K562 (cell line): ENCODE measurements at regions not wholly inside any gene's neighbourhood (a gene's known extent, or its start where the extent isn't known, plus 50 kb on each side); places are given as distances from the start of the nearest gene placed in this dataset.

Experiments
- ATAC-seq: fragments of 200-7000 bp; cut with Tn5 transposase; 3 replicates; pipeline ENCODE4 v1.9.1; 2020; ENCODE audit warnings: moderate library complexity
- BruUV-seq: library from RNA; stranded (reverse); fragments of 400-500 nt; replicated peaks from 2 replicates; lab custom pipeline; 2021; lab: Mats Ljungman, UMichigan
- CTCF ChIA-PET: fragments of 300-600 bp; formaldehyde crosslinking; extraction: SDS; loops from one replicate; lab custom pipeline; 2021; ENCODE audit warnings: low intra/inter-chr PET ratio; lab: Yijun Ruan, JAX
- POLR2A ChIA-PET: fragments of 300-600, 350-650 bp; sonication (Branson Sonifier 250); formaldehyde crosslinking; extraction: SDS; loops from one replicate; lab custom pipeline; 2021; ENCODE audit warnings: antibody characterized with exemption, inconsistent platforms; lab: Yijun Ruan, JAX
- DNase-seq, 4 experiments: peaks; one replicate each; pipeline versions ENCODE4 v3.0.0 to v3.0.0-alpha.2; 2011 to 2018; ENCODE audit warnings: low spot score in 3 of 4, mixed read lengths in 3 of 4; ENCODE audit errors: extremely low read depth in 1 of 4
- FAIRE-seq: peaks from 2 replicates; lab custom pipeline; 2011; peaks lifted over from hg19 to GRCh38; lab: Jason Lieb, UNC
- H2AFZ ChIP-seq: 2 replicates; pipeline ENCODE4 v1.6.0; 2011; ENCODE audit warnings: low read depth, low read length, control low read depth, inconsistent platforms
- H3K27ac ChIP-seq: fragments of 200-600 bp; 3 replicates; pipeline ENCODE4 v1.8.0; 2011; ENCODE audit warnings: low read depth, mild to moderate bottlenecking, control low read depth, inconsistent platforms, low read length, moderate library complexity, mixed read lengths; ENCODE audit errors: extremely low read depth
- H3K27me3 ChIP-seq, 2 experiments: fragments of 300-600 bp in 1 of 2; 2 replicates in 1 of 2; 3 replicates in 1 of 2; pipeline versions ENCODE4 v1.6.0 to v1.8.0; 2011; ENCODE audit warnings: inconsistent platforms in 2 of 2, low read length in 2 of 2, mild to moderate bottlenecking in 1 of 2, mixed read lengths in 1 of 2, moderate library complexity in 1 of 2; ENCODE audit not compliant: control insufficient read depth in 2 of 2, insufficient read depth in 2 of 2
- H3K36me3 ChIP-seq: fragments of 300-600 bp; 3 replicates; pipeline ENCODE4 v1.8.0; 2011; ENCODE audit warnings: mild to moderate bottlenecking, low read length, inconsistent platforms; ENCODE audit not compliant: control insufficient read depth, insufficient read depth
- H3K4me1 ChIP-seq, 2 experiments: fragments of 200-600 bp in 1 of 2; replicated peaks in 1 of 2; 2 replicates in 1 of 2; 3 replicates in 1 of 2; pipeline versions ENCODE4 v1.5.1 to v1.8.0; 2011; ENCODE audit warnings: inconsistent platforms in 2 of 2, low read length in 2 of 2, mild to moderate bottlenecking in 1 of 2, mixed read lengths in 1 of 2, moderate library complexity in 1 of 2; ENCODE audit not compliant: control insufficient read depth in 2 of 2, insufficient read depth in 2 of 2
- H3K4me2 ChIP-seq: 2 replicates; pipeline ENCODE4 v1.6.1; 2011; ENCODE audit warnings: low read length, control low read depth, inconsistent platforms, mixed read lengths; ENCODE audit not compliant: insufficient read depth
- H3K4me3 ChIP-seq: fragments of 200-600 bp; sonication (generic), shearing (Covaris generic); 2 replicates; pipeline ENCODE4 v1.5.1; 2016; ENCODE audit warnings: control low read depth, inconsistent platforms
- H3K79me2 ChIP-seq: fragments of 200-600 bp; 3 replicates; pipeline ENCODE4 v1.8.0; 2011; ENCODE audit warnings: low read length, inconsistent platforms; ENCODE audit not compliant: control insufficient read depth, insufficient read depth
- H3K9ac ChIP-seq, 2 experiments: 2 replicates each; pipeline versions ENCODE4 v1.6.0 to v1.6.1; 2011; ENCODE audit warnings: low read depth in 2 of 2, low read length in 2 of 2, control low read depth in 1 of 2, inconsistent platforms in 1 of 2, mild to moderate bottlenecking in 1 of 2, mixed read lengths in 1 of 2; ENCODE audit not compliant: insufficient read depth in 1 of 2
- H3K9me1 ChIP-seq: one replicate; pipeline ENCODE4 v1.6.0; 2011; ENCODE audit warnings: inconsistent platforms, mild to moderate bottlenecking, low read length, moderate library complexity; ENCODE audit not compliant: control insufficient read depth, insufficient read depth
- H3K9me3 ChIP-seq: replicated peaks from 2 replicates; pipeline ENCODE4 v1.5.1; 2011; ENCODE audit warnings: low read depth, low read length, inconsistent platforms; ENCODE audit not compliant: control insufficient read depth, insufficient read depth
- H4K20me1 ChIP-seq: replicated peaks from 2 replicates; pipeline ENCODE4 v1.6.1; 2011; ENCODE audit warnings: low read length, inconsistent platforms, mixed read lengths; ENCODE audit not compliant: control insufficient read depth, insufficient read depth
- C11orf30 ChIP-seq: fragments of 450-650 bp; IDR thresholded peaks from 2 replicates; pipeline ENCODE4 v1.6.1; 2016; ENCODE audit warnings: low read depth, mild to moderate bottlenecking
- ETV5 ChIP-seq: sonication (generic); formaldehyde crosslinking; IDR thresholded peaks from 2 replicates; pipeline ENCODE4 v1.4.0; 2020; ENCODE audit warnings: low read depth, mild to moderate bottlenecking, missing genetic modification reagents
- RBM25 ChIP-seq: fragments of 200-400 bp; formaldehyde crosslinking; IDR thresholded peaks from 2 replicates; pipeline ENCODE4 v1.6.1; 2018; ENCODE audit warnings: low read length, low read depth, moderate library complexity; ENCODE audit not compliant: severe bottlenecking
- SFPQ ChIP-seq: fragments of 200-400 bp; formaldehyde crosslinking; IDR thresholded peaks from 2 replicates; pipeline ENCODE4 v1.6.1; 2017; ENCODE audit warnings: mild to moderate bottlenecking, low read depth, low read length, moderate library complexity
- STAG1 ChIP-seq: sonication (generic); formaldehyde crosslinking; IDR thresholded peaks from 2 replicates; pipeline ENCODE4 v1.5.0; 2020; ENCODE audit warnings: missing genetic modification reagents, borderline replicate concordance
- ZNF316 ChIP-seq: fragments of 450-650 bp; IDR thresholded peaks from 2 replicates; pipeline ENCODE4 v1.6.1; 2016
- ZNF655 ChIP-seq: fragments of 250-450 bp; sonication (Bioruptor Pico); IDR thresholded peaks from 2 replicates; pipeline ENCODE4 v1.5.0; 2021
- WGBS: fragments of 100-300 bp; shearing (Covaris generic); methylation state at CpG from one replicate; pipeline ENCODE4 v1.1.6; 2016; ENCODE audit warnings: low coverage, mixed read lengths; ENCODE audit not compliant: insufficient coverage; ENCODE audit errors: missing lambda C conversion rate; 5-methylcytosine and 5-hydroxymethylcytosine counted together
- in situ Hi-C: fragments of 300-500 bp; cut with MboI; formaldehyde crosslinking; loops from 4 replicates; pipeline ENCODE4 v1.15.0; 2018; ENCODE audit warnings: inconsistent platforms, mixed read lengths
- intact Hi-C: fragments of 100-400 bp; cut with micrococcal nuclease; formaldehyde crosslinking; loops from 2 replicates; pipeline ENCODE4 v1.14.2; 2022

GRCh38 chr4:181710143-181710542, 533.1 kb upstream of the TENM3 start:
- intact Hi-C loops (no loop called here), in situ Hi-C loops (no loop called here)
- ATAC-seq: no peak
- ChIA-PET CTCF (no interaction called here), POLR2A (no interaction called here)
- no peak overlapping the region for H3K4me3 ChIP-seq
- TF ChIP-seq ETV5 (CRISPR knock-in tag) (no peak), ZNF316 (peak; percentile 42; the same call in 1 of the 2 replicates), C11orf30 (peak; percentile 9; the same call in 1 of the 2 replicates)
- WGBS: 0% methylated on average over 5 of the region's 7 CpGs
- H2AFZ ChIP-seq: no peak overlapping the region
- H3K9ac ChIP-seq: no peak overlapping the region
- no peaks in the 10 kb centered on the region for H3K79me2 ChIP-seq
- H3K9me1 ChIP-seq: no peaks in the 10 kb centered on the region
- no peaks in the 10 kb centered on the region for H4K20me1 ChIP-seq
- H3K27me3 ChIP-seq: no peaks in the 10 kb centered on the region
- no peaks in the 10 kb centered on the region for H3K4me1 ChIP-seq
- no peaks in the 10 kb centered on the region for H3K36me3 ChIP-seq
- no peak for DNase-seq
- no peak overlapping the region for H3K27ac ChIP-seq
- H3K9me3 ChIP-seq: no peaks in the 10 kb centered on the region
- BruUV-seq: no TSS peak
- no peak overlapping the region for H3K4me2 ChIP-seq
- FAIRE-seq: no peak

- intact Hi-C loops: no loop called here
- no peak overlapping the region for H2AFZ ChIP-seq
- no TSS peak for BruUV-seq
- no peaks in the 10 kb centered on the region for H3K79me2 ChIP-seq
- 0% methylated on average over 1 of the region's 1 CpG for WGBS
- H3K9ac ChIP-seq: no peak overlapping the region
- POLR2A ChIA-PET: no interaction called here
- H3K27me3 ChIP-seq: no peaks in the 10 kb centered on the region
- no peaks in the 10 kb centered on the region for H3K36me3 ChIP-seq
- H3K9me3 ChIP-seq: no peaks in the 10 kb centered on the region
- H3K4me2 ChIP-seq: no peak overlapping the region
- no peak overlapping the region for H3K4me3 ChIP-seq
- FAIRE-seq (no peak), ATAC-seq (no peak), DNase-seq (no peak)
- CTCF ChIA-PET: no interaction called here
- H3K27ac ChIP-seq: no peak overlapping the region
- TF ChIP-seq SFPQ (no peak), RBM25 (no peak), ZNF316 (peak; percentile 18; the same call in 1 of the 2 replicates), ZNF655 (no peak), STAG1 (no peak)
- no peaks in the 10 kb centered on the region for H4K20me1 ChIP-seq
- no peaks in the 10 kb centered on the region for H3K4me1 ChIP-seq
- no peaks in the 10 kb centered on the region for H3K9me1 ChIP-seq
- in situ Hi-C loops: no loop called here
Measured at GRCh38 chr4:181711387-181711786, 531.8 kb upstream of the TENM3 start.
